ENCODE measurements at regions not wholly inside any gene's neighbourhood (a gene's known extent, or its start where the extent isn't known, plus 50 kb on each side); places are given as distances from the start of the nearest gene placed in this dataset.

DNA sequence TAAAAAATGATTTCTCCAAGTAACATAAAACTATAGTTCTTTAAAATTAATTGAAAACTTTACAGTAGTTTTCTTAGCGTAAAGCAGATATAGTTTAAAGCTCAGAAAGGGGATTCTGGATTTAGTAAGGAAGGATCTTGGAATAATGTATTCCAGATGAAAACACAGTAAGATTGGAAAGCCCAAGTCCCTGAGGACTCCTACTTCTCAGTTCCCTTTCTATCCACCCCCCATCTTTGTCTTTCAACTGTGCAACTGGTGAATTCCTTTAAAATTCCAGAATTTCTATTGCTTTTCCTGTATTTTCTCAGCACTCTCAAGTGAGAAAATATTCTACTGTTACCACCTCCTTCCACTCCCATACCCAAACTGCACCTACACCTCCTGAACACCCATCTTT lies 184.5 kb upstream of the FBN2 start:
- TF ChIP-seq, protein P1, sequence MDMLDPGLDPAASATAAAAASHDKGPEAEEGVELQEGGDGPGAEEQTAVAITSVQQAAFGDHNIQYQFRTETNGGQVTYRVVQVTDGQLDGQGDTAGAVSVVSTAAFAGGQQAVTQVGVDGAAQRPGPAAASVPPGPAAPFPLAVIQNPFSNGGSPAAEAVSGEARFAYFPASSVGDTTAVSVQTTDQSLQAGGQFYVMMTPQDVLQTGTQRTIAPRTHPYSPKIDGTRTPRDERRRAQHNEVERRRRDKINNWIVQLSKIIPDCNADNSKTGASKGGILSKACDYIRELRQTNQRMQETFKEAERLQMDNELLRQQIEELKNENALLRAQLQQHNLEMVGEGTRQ (IDR thresholded peaks at IDR 0.05; ENCODE audit: borderline replicate concordance, low read depth, low read length) = no peak
- TF ChIP-seq EP300 (IDR thresholded peaks at IDR 0.05; ENCODE audit: borderline replicate concordance in 1 of 2, low read depth in 1 of 2, low read length in 1 of 2) (no peak), SMC3 (IDR thresholded peaks at IDR 0.05; ENCODE audit: low read depth, low read length) (no peak), YY1 (IDR thresholded peaks at IDR 0.05; ENCODE audit: low read depth) (no peak), POLR2AphosphoS5 (IDR thresholded peaks at IDR 0.05; ENCODE audit: low read depth, low read length) (no peak), NFIC (IDR thresholded peaks at IDR 0.05; ENCODE audit: borderline replicate concordance) (no peak), EZH2phosphoT487 (IDR thresholded peaks at IDR 0.05; ENCODE audit: borderline replicate concordance, low read depth) (no peak), TCF12 (IDR thresholded peaks at IDR 0.05) (no peak), RFX5 (IDR thresholded peaks at IDR 0.05; ENCODE audit: low read length) (no peak)
- TF ChIP-seq, protein P2, sequence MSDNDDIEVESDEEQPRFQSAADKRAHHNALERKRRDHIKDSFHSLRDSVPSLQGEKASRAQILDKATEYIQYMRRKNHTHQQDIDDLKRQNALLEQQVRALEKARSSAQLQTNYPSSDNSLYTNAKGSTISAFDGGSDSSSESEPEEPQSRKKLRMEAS (IDR thresholded peaks at IDR 0.05; ENCODE audit: low read depth) = no peak
- TF ChIP-seq, protein P3, sequence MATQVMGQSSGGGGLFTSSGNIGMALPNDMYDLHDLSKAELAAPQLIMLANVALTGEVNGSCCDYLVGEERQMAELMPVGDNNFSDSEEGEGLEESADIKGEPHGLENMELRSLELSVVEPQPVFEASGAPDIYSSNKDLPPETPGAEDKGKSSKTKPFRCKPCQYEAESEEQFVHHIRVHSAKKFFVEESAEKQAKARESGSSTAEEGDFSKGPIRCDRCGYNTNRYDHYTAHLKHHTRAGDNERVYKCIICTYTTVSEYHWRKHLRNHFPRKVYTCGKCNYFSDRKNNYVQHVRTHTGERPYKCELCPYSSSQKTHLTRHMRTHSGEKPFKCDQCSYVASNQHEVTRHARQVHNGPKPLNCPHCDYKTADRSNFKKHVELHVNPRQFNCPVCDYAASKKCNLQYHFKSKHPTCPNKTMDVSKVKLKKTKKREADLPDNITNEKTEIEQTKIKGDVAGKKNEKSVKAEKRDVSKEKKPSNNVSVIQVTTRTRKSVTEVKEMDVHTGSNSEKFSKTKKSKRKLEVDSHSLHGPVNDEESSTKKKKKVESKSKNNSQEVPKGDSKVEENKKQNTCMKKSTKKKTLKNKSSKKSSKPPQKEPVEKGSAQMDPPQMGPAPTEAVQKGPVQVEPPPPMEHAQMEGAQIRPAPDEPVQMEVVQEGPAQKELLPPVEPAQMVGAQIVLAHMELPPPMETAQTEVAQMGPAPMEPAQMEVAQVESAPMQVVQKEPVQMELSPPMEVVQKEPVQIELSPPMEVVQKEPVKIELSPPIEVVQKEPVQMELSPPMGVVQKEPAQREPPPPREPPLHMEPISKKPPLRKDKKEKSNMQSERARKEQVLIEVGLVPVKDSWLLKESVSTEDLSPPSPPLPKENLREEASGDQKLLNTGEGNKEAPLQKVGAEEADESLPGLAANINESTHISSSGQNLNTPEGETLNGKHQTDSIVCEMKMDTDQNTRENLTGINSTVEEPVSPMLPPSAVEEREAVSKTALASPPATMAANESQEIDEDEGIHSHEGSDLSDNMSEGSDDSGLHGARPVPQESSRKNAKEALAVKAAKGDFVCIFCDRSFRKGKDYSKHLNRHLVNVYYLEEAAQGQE (IDR thresholded peaks at IDR 0.05; ENCODE audit: low read depth, low read length) = no peak
- TF ChIP-seq, protein P4, sequence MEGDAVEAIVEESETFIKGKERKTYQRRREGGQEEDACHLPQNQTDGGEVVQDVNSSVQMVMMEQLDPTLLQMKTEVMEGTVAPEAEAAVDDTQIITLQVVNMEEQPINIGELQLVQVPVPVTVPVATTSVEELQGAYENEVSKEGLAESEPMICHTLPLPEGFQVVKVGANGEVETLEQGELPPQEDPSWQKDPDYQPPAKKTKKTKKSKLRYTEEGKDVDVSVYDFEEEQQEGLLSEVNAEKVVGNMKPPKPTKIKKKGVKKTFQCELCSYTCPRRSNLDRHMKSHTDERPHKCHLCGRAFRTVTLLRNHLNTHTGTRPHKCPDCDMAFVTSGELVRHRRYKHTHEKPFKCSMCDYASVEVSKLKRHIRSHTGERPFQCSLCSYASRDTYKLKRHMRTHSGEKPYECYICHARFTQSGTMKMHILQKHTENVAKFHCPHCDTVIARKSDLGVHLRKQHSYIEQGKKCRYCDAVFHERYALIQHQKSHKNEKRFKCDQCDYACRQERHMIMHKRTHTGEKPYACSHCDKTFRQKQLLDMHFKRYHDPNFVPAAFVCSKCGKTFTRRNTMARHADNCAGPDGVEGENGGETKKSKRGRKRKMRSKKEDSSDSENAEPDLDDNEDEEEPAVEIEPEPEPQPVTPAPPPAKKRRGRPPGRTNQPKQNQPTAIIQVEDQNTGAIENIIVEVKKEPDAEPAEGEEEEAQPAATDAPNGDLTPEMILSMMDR (IDR thresholded peaks at IDR 0.05) = no peak
- TF ChIP-seq, protein P5, sequence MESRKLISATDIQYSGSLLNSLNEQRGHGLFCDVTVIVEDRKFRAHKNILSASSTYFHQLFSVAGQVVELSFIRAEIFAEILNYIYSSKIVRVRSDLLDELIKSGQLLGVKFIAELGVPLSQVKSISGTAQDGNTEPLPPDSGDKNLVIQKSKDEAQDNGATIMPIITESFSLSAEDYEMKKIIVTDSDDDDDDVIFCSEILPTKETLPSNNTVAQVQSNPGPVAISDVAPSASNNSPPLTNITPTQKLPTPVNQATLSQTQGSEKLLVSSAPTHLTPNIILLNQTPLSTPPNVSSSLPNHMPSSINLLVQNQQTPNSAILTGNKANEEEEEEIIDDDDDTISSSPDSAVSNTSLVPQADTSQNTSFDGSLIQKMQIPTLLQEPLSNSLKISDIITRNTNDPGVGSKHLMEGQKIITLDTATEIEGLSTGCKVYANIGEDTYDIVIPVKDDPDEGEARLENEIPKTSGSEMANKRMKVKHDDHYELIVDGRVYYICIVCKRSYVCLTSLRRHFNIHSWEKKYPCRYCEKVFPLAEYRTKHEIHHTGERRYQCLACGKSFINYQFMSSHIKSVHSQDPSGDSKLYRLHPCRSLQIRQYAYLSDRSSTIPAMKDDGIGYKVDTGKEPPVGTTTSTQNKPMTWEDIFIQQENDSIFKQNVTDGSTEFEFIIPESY (IDR thresholded peaks at IDR 0.05; ENCODE audit: borderline replicate concordance, low read depth) = no peak
